BJ (cell line): ENCODE measurements at regions not wholly inside any gene's neighbourhood (a gene's known extent, or its start where the extent isn't known, plus 50 kb on each side); places are given as distances from the start of the nearest gene placed in this dataset.

Experiments
- CTCF ChIA-PET: fragments of 350-600 bp; formaldehyde crosslinking; extraction: SDS; loops from one replicate; lab custom pipeline; 2021; ENCODE audit warnings: antibody characterized with exemption, inconsistent platforms; lab: Yijun Ruan, JAX
- POLR2A ChIA-PET: fragments of 300-600 bp; sonication (Branson Sonifier 250); formaldehyde crosslinking; extraction: SDS; loops from one replicate; lab custom pipeline; 2021; ENCODE audit warnings: antibody characterized with exemption; lab: Charles Lee
- DNase-seq: peaks from one replicate; pipeline ENCODE4 v3.0.0-alpha.2; 2011; ENCODE audit warnings: low read depth
- H3K27me3 ChIP-seq: 2 replicates; pipeline ENCODE4 v1.6.0; 2011; ENCODE audit warnings: low read length; ENCODE audit not compliant: control insufficient read depth, insufficient read depth
- H3K36me3 ChIP-seq: 2 replicates; pipeline ENCODE4 v1.5.1; 2011; ENCODE audit warnings: low read length; ENCODE audit not compliant: control insufficient read depth, insufficient read depth
- H3K4me3 ChIP-seq: 2 replicates; pipeline ENCODE4 v1.5.1; 2011; ENCODE audit warnings: low read depth, mild to moderate bottlenecking, control low read depth, low read length
- CTCF ChIP-seq: IDR thresholded peaks from 2 replicates; pipeline ENCODE4 v1.5.1; 2011; ENCODE audit warnings: low read depth, mild to moderate bottlenecking, control low read depth, inconsistent platforms, low read length, moderate library complexity; ENCODE audit not compliant: insufficient read depth

- Histone ChIP-seq H3K4me3 (no peak overlapping the region), H3K36me3 (no peaks in the 10 kb centered on the region), H3K27me3 (no peaks in the 10 kb centered on the region)
- no peak for DNase-seq
- TF ChIP-seq CTCF: no peak
- ChIA-PET CTCF (no interaction called here), POLR2A (no interaction called here)
Measured at GRCh38 chr3:178181784-178182183, 354.5 kb upstream of the KCNMB2 start.

DNA sequence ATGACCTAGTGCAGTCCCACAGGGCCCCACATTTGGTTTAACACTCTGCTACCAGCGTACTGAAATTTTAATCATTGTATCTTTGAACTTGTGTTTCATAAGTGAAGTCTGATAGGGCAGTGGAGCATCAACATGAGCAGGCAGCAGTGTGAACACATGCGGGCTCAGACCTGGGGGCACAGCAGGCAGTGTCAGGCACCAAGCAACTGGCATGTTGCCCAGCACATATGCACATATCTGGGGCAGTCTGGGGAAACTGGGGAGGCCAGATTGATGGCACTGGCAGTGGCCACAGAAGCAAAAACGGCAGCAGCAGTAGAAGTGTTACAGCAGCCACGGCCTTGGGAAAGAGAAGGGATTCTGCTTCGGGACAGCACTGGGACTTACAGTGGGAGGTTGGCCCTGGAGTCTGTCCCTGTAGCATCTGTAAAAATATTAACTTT is 353.9 kb upstream of the KCNMB2 start:
- ChIA-PET CTCF (no interaction called here), POLR2A (no interaction called here)
- H3K27me3 ChIP-seq: no peaks in the 10 kb centered on the region
- H3K4me3 ChIP-seq: no peak overlapping the region
- no peaks in the 10 kb centered on the region for H3K36me3 ChIP-seq
- DNase-seq: no peak
- no peak for TF ChIP-seq CTCF

DNA sequence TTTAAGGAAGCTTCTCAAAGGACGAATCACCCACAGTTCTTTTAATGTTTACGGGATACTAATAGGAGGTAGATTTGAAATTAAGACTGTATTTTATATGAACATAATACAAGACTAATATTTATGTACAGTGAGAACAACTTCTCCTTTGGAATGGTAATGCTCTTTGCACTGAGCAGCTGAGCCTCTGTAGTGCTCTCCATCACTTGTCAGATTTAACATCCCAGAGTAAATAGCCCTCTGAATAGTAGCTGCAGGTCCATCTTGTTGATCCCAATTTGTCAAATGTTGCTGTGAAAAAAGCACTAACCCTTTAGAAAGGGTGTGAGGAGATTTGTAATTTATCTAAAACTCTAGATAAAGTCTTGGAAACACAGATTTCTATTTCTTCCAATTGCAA is 351.4 kb upstream of the KCNMB2 start:
- Histone ChIP-seq H3K4me3 (no peak overlapping the region), H3K27me3 (no peaks in the 10 kb centered on the region), H3K36me3 (no peaks in the 10 kb centered on the region)
- ChIA-PET POLR2A (no interaction called here), CTCF (no interaction called here)
- DNase-seq: no peak
- TF ChIP-seq CTCF: no peak

GRCh38 chr3:178186666-178187065 is 349.6 kb upstream of the KCNMB2 start:
- ChIA-PET POLR2A (no interaction called here), CTCF (no interaction called here)
- no peak for DNase-seq
- H3K36me3 ChIP-seq: no peaks in the 10 kb centered on the region
- no peaks in the 10 kb centered on the region for H3K27me3 ChIP-seq
- no peak overlapping the region for H3K4me3 ChIP-seq
- TF ChIP-seq CTCF: no peak

- no peak overlapping the region for H3K4me3 ChIP-seq
- no peak for DNase-seq
- no peak for TF ChIP-seq CTCF
- POLR2A ChIA-PET: no interaction called here
- H3K36me3 ChIP-seq: no peaks in the 10 kb centered on the region
- no peaks in the 10 kb centered on the region for H3K27me3 ChIP-seq
- CTCF ChIA-PET: no interaction called here
Measured at GRCh38 chr3:178189854-178190253, 346.4 kb upstream of the KCNMB2 start.
